ENCODE measurements at regions not wholly inside any gene's neighbourhood (a gene's known extent, or its start where the extent isn't known, plus 50 kb on each side); places are given as distances from the start of the nearest gene placed in this dataset.

GRCh38 chr10:128738386-128738915 lies 612.2 kb upstream of the MKI67 start:
- TF ChIP-seq, protein P1, sequence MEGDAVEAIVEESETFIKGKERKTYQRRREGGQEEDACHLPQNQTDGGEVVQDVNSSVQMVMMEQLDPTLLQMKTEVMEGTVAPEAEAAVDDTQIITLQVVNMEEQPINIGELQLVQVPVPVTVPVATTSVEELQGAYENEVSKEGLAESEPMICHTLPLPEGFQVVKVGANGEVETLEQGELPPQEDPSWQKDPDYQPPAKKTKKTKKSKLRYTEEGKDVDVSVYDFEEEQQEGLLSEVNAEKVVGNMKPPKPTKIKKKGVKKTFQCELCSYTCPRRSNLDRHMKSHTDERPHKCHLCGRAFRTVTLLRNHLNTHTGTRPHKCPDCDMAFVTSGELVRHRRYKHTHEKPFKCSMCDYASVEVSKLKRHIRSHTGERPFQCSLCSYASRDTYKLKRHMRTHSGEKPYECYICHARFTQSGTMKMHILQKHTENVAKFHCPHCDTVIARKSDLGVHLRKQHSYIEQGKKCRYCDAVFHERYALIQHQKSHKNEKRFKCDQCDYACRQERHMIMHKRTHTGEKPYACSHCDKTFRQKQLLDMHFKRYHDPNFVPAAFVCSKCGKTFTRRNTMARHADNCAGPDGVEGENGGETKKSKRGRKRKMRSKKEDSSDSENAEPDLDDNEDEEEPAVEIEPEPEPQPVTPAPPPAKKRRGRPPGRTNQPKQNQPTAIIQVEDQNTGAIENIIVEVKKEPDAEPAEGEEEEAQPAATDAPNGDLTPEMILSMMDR (IDR thresholded peaks at IDR 0.05; ENCODE audit: low read depth, low read length, poor library complexity, severe bottlenecking) = no peak
- no peak for TF ChIP-seq EZH2phosphoT487 (IDR thresholded peaks at IDR 0.05; ENCODE audit: borderline replicate concordance, low read length)

Measured in DOHH2 (cell line).